T1000 (cell line): ENCODE measurements at regions not wholly inside any gene's neighbourhood (a gene's known extent, or its start where the extent isn't known, plus 50 kb on each side); places are given as distances from the start of the nearest gene placed in this dataset.

Experiments used
- DNase-seq: peaks from one replicate; lab custom pipeline; 2025; ENCODE audit warnings: mixed read lengths; lab: John Stamatoyannopoulos, UW

DNA sequence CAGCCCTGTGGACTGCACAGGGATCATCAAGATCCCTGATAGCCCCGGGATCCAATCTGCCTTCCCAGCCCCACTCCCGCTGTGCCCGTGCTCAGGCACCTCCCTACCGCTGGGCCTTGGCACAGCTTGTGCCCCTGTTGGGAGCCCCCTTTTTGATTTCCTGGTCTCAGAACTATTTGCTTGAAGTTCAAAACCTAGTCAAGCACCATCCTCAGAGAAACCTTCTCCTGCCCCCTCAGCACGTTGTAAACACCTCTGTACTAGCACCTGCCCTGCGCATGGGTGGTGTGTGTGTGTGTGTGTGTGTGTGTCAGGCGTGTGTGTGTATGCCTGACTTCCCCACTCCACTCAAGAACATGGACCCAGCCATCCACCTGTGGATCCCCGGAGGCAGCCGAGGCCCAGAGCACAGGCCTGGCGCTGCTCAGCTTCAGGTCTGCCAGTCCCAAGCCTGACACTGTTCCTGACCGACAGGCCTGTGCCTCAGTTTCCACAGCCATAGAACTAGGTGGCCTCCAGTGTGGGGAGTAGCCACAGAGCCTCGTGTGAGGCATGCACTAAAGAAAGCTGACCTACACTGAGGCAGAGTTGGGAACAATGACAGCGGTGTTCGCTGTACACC is 65.5 kb downstream of the ADRA2C start:
- no peak for DNase-seq

DNA sequence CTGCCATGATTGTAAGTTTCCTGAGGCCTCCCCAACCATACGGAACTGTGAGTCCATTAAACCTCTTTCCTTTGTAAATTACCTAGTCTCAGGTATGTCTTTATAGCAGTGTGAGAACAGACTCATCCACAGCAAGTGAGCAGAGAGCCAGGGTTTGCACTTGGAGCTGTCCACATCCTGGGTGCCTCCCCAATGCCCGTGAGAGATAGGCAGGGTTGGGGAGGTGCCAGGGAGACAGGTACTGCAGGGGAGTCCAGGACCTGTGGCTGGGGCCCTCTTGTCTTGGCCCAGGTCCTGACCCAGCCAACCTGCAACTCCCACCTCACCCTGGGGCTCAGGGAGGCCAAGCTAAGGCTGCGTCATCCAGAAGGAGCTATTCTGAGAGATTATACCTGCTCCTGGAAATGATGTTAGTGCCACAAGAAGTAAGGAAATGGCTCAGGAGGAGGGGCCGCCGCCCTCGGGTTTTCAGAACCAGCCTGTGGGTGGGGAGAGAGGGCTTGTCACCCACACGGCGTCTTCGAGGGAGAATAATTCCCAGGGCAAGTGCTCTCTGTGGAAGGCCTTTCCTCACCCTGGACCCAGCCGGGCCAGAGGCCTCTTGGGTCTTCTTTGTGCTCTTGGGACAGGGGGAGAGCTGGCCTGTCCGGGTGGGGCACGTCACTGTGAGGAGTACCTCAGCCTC is 66.5 kb downstream of the ADRA2C start:
- DNase-seq, result no peak

- no peak for DNase-seq
These were observed 67.3 kb downstream of the ADRA2C start for GRCh38 chr4:3833326-3833989.

- no peak for DNase-seq
These were observed 68.0 kb downstream of the ADRA2C start for GRCh38 chr4:3834186-3834662.

DNA sequence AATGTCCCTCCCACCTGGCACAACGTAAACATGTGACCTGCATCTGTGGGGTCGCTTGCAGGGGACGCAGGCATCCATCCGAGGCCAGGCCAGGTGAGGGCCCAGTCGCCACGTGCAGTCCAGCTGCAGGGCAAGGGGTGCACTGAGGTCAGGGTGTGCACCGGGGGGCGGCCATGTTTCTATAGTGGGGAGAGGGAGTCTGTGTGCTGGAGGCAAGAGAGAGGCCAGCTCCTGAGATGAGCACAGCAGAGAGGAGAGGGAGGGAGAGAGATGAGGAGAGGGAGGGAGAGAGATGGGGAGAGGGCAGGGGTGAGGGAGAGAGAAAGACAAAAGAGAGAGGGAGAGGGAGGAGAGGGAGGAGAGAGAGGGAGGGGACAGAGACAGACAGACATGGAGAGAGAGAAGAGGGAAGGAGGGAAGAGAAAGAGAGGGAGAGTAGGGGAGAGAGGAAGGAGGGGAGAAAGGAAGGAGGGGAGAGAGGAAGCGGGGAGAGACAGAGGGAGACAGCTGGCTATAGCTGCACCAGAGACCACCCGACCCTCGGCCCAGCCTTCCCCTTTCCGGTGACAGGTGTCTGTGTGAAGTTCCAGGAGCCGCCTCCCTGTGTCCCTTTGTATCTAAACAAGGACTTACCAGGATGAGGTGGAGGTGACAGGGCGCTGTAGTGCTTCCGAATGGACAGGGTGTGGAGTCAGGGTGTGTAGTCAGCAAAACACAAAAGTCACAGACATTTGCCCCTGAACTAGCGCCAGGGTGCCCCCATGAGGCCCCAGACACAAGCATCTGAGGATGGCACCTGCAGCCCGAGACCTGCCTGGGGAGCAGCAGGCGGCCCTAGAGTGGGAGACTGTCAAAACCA is 68.7 kb downstream of the ADRA2C start:
- DNase-seq, result no peak

DNA sequence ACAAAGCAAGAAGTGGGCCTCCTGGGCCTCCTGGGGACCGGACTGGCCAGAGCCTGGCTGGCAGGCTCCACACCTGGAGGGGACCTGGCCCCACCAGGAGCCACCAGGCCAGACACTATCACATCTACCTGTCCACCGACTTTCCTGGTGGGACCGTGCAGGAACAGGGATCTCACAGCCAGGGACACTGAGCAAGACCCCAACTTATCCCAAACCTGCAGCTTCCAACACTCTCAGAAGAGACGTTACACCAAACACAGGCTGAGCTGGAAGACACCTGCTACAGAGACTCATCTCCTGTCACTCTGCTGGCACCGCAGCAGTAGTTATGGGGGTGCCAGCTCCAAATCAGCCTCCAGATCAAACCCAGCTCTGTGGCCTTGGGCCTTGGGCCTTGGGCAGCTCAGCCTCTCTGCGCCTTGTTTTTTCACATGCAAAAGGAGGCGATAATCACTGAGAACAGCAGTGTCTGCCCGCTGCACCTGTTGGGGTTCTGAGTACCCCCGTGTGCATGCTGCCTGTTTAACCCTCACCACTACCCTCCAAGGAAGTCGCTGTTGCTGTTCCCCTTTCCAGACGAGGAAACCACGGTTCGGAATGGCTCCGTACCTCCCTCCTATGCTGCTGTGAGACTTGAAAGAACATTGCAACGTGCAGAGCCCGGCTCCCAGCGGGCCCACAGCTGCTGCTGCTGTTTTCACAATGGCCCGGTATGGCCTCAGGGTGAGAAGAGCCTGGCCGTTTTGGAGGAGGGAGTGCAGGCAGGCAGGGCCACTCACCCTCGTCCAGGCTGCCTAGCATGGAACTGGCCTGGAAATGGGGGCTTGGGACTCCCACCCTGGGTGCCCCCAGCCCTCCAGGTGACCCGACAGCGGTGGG is 69.6 kb downstream of the ADRA2C start:
- DNase-seq, result no peak

DNA sequence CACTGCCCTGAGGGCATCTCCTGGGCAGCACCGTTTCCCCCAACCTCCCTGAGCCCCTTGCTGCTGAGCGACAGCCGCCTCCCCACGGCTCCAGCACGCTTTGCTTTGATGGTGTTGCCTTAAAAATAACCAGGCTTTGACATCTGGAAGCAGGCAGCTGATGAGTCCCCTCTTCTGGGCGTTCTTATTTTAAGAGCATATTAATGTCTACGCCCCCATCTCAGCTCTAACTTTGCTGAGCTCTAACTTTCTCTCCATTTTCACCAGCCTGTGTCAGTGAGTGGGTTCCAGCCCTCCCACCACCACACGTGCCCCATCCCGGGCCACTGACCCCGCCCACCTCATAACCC is 70.2 kb downstream of the ADRA2C start:
- DNase-seq, result no peak

DNA sequence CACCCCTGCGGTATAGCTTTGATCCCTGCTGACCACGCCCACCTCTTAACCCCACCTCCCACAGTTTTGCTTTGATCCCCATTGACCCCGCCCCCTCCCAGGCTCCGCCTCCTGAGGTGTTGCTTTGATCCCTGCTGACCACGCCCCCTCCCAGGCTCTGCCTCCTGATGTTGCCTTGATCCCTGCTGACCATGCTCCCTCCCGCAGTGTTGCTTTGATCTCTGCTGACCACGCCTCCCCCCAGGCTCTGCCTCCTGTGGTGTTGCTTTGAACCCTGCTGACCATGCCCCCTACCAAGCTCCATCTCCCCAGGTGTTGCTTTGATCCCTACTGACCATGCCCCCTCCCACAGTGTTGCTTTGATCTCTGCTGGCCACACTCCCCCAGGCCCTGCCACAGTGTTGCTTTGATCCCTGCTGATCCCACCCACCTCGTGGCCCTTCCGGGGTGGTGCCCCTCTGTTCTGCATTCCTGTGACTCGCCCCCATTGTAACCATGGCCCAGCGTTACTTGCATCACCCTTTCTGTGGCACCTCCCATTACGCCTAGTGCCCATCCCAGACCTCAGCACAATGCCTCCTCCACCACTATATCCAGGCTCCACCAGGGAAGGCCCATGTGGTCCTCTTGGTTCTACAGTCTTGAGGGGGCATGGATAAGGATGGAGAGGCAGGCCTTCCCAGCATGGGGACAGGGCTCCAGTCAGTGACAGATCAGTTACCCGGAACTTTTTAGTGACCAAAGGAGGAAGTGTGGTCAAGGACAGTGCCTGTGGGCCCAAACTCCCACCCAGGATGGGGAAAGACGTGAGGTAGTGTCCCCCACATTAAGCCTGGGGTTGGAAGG is 70.8 kb downstream of the ADRA2C start:
- no peak for DNase-seq

DNA sequence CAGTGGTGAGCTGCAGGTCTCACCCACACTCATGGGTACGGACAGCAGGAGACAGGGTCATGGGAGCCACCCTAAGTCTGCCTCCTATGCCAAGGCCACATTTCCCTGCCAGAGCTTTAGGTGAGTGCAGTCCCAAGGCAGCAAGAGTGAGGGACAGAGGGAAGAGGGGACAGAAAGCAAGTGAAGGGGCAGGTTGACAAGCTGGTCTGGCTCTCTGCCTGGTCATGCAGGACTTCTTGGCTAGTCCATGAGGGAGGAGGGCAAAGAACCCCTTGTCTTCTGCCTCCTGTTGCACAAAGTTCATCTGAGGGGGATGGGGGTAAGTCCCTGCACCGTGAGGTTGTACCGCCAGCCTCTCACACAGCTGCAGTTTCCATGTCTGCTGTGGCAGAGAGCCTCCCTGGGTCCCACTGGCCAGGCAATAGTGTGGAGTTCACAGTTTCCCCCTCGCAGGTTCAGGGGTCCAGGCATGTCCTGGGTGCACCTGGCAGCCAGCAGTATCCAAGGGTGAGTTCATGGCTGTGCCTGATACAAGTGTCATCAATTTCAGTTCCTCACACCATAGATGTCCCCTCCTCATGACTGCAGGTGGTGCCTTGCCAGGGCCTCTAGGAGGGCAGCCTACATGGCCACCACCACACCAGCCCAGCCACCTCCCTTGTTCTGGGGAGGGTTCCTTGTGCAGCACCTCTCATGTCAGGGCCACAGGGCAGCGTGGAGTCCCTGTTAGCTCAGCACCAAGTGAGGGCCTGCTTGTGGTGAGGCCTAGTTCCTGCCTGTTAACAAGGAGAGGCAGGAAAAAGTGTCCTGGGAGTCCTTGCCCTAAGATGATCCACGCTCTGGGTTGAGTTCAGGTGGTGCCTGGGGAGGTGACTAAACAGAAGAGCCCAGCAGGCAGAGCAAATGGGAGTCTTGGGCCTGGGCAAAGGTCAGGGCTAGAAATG is 72.5 kb downstream of the ADRA2C start:
- no peak for DNase-seq

GRCh38 chr4:3845094-3845743 is 79.0 kb downstream of the ADRA2C start:
- DNase-seq, result no peak

DNA sequence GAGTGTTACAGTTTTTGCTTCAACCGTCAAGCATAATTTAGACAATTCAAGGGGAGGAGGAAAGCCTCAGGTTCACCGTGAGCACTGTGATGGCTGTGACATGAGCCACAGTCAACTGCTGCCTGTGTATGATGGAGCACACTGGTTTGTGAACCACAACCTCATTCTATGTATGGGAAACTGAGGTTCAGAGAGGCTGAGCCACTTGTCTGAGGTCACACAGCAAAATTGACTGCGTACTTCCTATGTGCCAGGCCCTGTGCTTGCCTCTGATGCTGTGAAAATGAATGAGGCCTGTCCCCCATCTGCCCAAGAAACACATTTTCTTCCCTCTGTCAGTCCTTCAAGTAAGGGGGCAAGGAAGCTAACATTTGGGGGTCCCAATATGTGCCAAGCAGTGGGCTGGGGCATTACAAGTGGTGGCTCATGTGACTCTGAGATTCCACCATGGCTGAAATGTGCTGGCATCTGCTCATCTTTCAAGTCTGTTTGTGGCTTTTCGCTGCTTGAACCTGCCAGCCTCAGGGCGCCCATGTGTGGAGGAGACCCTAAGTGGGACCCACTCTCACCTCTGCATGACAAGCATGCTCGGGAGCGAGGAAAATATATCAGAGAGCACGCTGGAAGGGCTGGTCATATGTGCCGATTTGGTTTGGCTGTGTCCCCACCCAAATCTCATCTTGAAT is 79.7 kb downstream of the ADRA2C start:
- DNase-seq, result no peak

GRCh38 chr4:3847211-3847940 is 81.2 kb downstream of the ADRA2C start:
- no peak for DNase-seq

- no peak for DNase-seq
These were observed 82.1 kb downstream of the ADRA2C start for GRCh38 chr4:3848323-3848722.

DNA sequence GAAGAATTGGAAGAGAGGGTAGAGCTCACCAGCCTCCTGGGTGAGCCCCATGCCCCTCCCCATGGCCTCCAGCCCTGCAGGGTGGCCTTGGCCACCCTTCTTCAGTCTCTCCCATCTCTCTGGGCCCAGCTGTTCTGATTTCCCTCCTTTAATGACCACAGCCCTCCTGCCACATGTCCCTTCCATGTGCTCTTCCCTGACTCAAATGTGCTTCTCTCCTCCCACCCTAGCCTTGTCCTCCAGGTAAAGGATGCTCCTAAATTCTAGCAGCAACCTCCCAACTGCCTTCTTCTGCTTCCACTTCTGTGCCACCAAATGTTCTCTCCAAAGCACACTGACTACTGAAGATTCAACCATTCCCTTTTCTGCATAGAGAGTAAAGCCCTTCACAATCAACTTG is 83.0 kb downstream of the ADRA2C start:
- DNase-seq, result no peak

GRCh38 chr4:3850128-3850527 is 83.9 kb downstream of the ADRA2C start:
- no peak for DNase-seq

DNA sequence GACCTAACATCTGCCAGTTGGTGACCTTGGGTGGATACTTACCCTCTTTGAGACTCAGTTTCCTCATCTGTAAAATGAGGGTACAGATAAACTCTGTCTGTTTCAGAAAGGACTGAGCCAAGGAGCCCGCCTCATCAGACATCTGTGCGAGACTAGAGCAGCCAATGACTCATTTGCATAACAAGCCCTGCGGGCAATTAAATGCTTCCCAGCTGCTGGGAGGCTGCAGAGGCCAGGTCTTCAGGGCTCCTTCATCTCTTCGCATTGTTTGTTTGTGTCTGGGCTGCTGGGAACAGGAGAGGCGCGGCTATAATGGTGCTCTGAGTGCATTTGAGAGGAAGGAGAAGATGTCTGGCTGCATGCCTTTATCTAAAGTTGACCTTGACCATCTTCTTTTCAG is 85.0 kb downstream of the ADRA2C start:
- DNase-seq, result no peak

GRCh38 chr4:3851881-3852280 is 85.7 kb downstream of the ADRA2C start:
- DNase-seq, result no peak

DNA sequence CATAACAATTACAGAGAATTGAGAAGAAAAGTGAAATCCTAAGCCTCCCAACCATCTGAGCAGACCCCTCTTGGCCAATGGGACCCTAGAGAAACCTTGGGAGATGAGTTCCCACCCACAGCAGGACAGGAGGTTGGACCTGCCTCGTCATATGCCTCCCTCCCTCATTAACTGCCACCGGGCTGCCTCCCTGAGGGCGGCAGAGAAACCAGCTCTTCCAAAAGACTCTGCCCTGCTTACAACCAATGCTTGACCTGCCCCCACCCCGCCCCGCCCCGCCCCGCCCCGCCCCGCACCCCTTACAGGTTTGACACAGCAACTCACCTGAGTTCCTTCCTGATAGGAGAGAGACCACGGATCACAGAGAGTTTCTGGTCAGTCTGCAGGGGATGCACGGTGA is 86.1 kb downstream of the ADRA2C start:
- no peak for DNase-seq
